GM13976 (cell line): ENCODE measurements at regions not wholly inside any gene's neighbourhood (a gene's known extent, or its start where the extent isn't known, plus 50 kb on each side); places are given as distances from the start of the nearest gene placed in this dataset.

Experiments used
- DNase-seq: peaks from one replicate; pipeline ENCODE4 v3.0.0; 2012; ENCODE audit warnings: low spot score
- CTCF ChIP-seq: IDR thresholded peaks from 2 replicates; pipeline ENCODE4 v1.5.1; 2012; ENCODE audit warnings: borderline replicate concordance, mild to moderate bottlenecking; ENCODE audit not compliant: insufficient read depth; ENCODE audit errors: extremely low read depth, missing control alignments, control extremely low read depth
- in situ Hi-C: fragments of 300-500 bp; cut with MboI; formaldehyde crosslinking; loops from one replicate; pipeline ENCODE4 v1.12.0; 2022; ENCODE audit warnings: low sequenced_read_pairs, mixed read lengths, inconsistent platforms; ENCODE audit not compliant: unreplicated experiment

- TF ChIP-seq CTCF, result no peak
- in situ Hi-C loops, result no loop called here
- no peak for DNase-seq
These were observed 304.3 kb downstream of the ZIC1 start for GRCh38 chr3:147713234-147714133.

GRCh38 chr3:147729641-147730040, 320.5 kb downstream of the ZIC1 start:
- in situ Hi-C loops, result no loop called here
- no peak for DNase-seq
- TF ChIP-seq CTCF, result no peak

GRCh38 chr3:147730284-147730683, 321.1 kb downstream of the ZIC1 start:
- no peak for DNase-seq
- TF ChIP-seq CTCF, result no peak
- in situ Hi-C loops, result no loop called here

- DNase-seq, result no peak
- in situ Hi-C loops, result no loop called here
- TF ChIP-seq CTCF, result no peak
These were observed 324.1 kb downstream of the ZIC1 start for GRCh38 chr3:147733217-147733616.

- DNase-seq, result no peak
- in situ Hi-C loops, result no loop called here
- TF ChIP-seq CTCF, result no peak
These were observed 326.5 kb downstream of the ZIC1 start for GRCh38 chr3:147735616-147736015.

GRCh38 chr3:147736226-147736625, 327.1 kb downstream of the ZIC1 start:
- in situ Hi-C loops, result no loop called here
- TF ChIP-seq CTCF, result no peak
- no peak for DNase-seq

GRCh38 chr3:147737376-147737775, 328.2 kb downstream of the ZIC1 start:
- no peak for TF ChIP-seq CTCF
- no peak for DNase-seq
- in situ Hi-C loops, result no loop called here
